ENCODE measurements at regions not wholly inside any gene's neighbourhood (a gene's known extent, or its start where the extent isn't known, plus 50 kb on each side); places are given as distances from the start of the nearest gene placed in this dataset.

DNA sequence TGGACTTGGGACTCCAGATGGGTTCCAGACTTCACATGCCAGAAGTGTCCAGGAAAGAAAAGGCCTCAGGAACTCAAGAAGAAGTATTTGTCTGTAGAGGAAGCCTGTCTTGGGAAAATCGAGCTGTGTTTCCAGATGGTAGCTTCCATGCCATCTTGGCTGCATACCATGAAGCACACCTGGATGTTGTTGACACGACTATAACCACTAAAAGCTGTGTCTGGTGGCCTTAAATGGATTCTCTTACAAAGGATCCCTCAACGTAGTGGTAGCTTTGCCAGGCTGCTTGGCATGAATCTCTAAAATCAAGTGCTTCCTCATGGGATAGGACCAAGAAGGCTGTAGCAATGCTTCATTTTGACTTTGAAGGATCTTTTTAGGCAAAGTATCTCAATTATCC is 313.4 kb upstream of the BOD1L1 start (continued):
- TF ChIP-seq, protein P1, sequence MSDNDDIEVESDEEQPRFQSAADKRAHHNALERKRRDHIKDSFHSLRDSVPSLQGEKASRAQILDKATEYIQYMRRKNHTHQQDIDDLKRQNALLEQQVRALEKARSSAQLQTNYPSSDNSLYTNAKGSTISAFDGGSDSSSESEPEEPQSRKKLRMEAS (IDR thresholded peaks at IDR 0.05): no peak

DNA sequence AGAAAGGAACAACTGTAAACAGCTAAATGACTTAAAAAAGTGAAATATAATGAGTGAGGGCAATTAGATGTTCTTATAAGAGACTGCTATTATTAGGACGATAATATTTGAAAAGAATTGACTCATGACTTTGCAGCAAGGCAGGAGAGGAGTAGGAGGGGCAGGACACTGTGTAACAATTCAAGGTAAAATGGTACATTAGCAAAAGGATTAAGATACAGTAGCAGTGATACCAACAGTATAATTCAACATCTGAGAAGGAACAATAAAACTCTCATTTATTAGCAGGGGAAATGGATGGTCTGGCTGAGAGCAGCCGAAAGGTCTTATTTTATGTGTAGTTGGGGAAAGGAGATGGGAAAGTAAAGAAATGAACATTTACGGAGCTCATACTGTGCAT is 315.5 kb upstream of the BOD1L1 start:
- no peaks in the 10 kb centered on the region for H3K27me3 ChIP-seq (ENCODE audit: control insufficient read depth in 4 of 4, insufficient read depth in 4 of 4, low read length in 3 of 4)
- no peak overlapping the region for H3K4me3 ChIP-seq (ENCODE audit: low read depth in 1 of 3, low read length in 3 of 3)

DNA sequence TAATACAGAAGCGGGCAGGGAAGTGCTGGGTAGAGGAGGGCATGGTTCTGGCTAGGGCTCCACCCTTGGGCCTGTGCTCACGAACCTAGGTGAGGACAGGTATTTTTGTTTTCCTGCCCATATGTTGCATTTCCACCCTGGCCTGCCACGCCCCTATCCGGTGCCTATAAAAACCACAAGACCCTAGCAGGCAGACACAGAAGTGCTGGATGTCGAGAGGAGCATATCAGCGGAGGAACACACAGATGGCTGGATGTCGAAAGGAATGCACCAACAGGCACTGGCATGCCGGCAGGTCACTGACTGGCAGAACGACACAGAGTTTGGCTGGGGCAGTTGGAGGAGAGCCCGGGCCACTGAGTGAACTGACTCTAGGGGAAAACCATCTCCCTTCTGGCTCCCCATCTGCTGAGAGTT is 316.6 kb upstream of the BOD1L1 start:
- TF ChIP-seq FOXA2 (IDR thresholded peaks at IDR 0.05) (no peak), SP1 (IDR thresholded peaks at IDR 0.05) (no peak), RAD21 (IDR thresholded peaks at IDR 0.05) (no peak), YY1 (IDR thresholded peaks at IDR 0.05) (no peak), FOXA1 (IDR thresholded peaks at IDR 0.05) (no peak), JUND (IDR thresholded peaks at IDR 0.05) (no peak), HNF4A (conservative IDR thresholded peaks at IDR 0.05) (no peak)
- TF ChIP-seq, protein P1 (IDR thresholded peaks at IDR 0.05): no peak
- TF ChIP-seq, protein P2, sequence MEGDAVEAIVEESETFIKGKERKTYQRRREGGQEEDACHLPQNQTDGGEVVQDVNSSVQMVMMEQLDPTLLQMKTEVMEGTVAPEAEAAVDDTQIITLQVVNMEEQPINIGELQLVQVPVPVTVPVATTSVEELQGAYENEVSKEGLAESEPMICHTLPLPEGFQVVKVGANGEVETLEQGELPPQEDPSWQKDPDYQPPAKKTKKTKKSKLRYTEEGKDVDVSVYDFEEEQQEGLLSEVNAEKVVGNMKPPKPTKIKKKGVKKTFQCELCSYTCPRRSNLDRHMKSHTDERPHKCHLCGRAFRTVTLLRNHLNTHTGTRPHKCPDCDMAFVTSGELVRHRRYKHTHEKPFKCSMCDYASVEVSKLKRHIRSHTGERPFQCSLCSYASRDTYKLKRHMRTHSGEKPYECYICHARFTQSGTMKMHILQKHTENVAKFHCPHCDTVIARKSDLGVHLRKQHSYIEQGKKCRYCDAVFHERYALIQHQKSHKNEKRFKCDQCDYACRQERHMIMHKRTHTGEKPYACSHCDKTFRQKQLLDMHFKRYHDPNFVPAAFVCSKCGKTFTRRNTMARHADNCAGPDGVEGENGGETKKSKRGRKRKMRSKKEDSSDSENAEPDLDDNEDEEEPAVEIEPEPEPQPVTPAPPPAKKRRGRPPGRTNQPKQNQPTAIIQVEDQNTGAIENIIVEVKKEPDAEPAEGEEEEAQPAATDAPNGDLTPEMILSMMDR (IDR thresholded peaks at IDR 0.05; ENCODE audit: low read depth, low read length, missing input control): no peak
- 83% methylated on average over 10 of the region's 10 CpGs for WGBS
- H3K27me3 ChIP-seq (ENCODE audit: control insufficient read depth in 4 of 4, insufficient read depth in 4 of 4, low read length in 3 of 4): no peaks in the 10 kb centered on the region
- H3K36me3 ChIP-seq (ENCODE audit: control insufficient read depth in 4 of 4, insufficient read depth in 3 of 4, low read depth in 1 of 4, low read length in 3 of 4): no peaks in the 10 kb centered on the region
- no peak overlapping the region for H3K27ac ChIP-seq (ENCODE audit: low read depth in 1 of 2, low read length in 2 of 2)
- no peak for DNase-seq (ENCODE audit: low spot score)
- H3K4me1 ChIP-seq (ENCODE audit: control insufficient read depth in 4 of 4, insufficient read depth in 4 of 4, low read length in 3 of 4): no peaks in the 10 kb centered on the region
- H3K9ac ChIP-seq (ENCODE audit: low read depth in 1 of 2, low read length in 2 of 2): no peak overlapping the region
- H3K9me3 ChIP-seq (ENCODE audit: control insufficient read depth in 4 of 4, low read length in 3 of 4): no peaks in the 10 kb centered on the region
- no peak overlapping the region for H3K4me3 ChIP-seq (ENCODE audit: low read depth in 1 of 3, low read length in 3 of 3)

More for the DNA sequence above, 315.5 kb upstream of the BOD1L1 start:
- Histone ChIP-seq H3K9ac (ENCODE audit: low read depth in 1 of 2, low read length in 2 of 2) (no peak overlapping the region), H3K36me3 (ENCODE audit: control insufficient read depth in 4 of 4, insufficient read depth in 3 of 4, low read depth in 1 of 4, low read length in 3 of 4) (no peaks in the 10 kb centered on the region), H3K27ac (ENCODE audit: low read depth in 1 of 2, low read length in 2 of 2) (no peak overlapping the region), H3K9me3 (ENCODE audit: control insufficient read depth in 4 of 4, low read length in 3 of 4) (no peaks in the 10 kb centered on the region), H3K4me1 (ENCODE audit: control insufficient read depth in 4 of 4, insufficient read depth in 4 of 4, low read length in 3 of 4) (no peaks in the 10 kb centered on the region)
- TF ChIP-seq, protein P1 (IDR thresholded peaks at IDR 0.05): no peak
- WGBS: 93% methylated on average over 3 of the region's 3 CpGs
- no peak for DNase-seq (ENCODE audit: low spot score)

DNA sequence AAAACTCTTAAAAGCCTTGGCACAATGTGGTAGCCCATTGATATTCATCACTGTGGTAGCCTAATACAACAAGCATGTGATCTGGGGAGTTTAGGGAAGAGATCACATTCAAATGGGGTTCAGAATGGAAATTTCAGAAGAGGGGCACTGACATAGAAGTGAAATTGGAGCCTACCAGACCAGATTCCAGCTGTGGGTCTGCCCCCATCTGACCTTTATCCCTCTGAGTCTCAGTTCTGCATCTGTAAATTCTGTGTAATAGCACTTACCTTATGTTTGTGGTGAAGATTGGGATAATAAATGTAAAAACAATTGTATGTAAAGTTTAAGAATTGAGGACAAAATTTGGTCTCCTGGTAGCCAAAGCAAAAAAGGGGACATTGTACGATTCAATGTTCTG is 320.4 kb upstream of the BOD1L1 start:
- Histone ChIP-seq H3K27ac (ENCODE audit: low read depth in 1 of 2, low read length in 2 of 2) (no peak overlapping the region), H3K36me3 (ENCODE audit: control insufficient read depth in 4 of 4, insufficient read depth in 3 of 4, low read depth in 1 of 4, low read length in 3 of 4) (peaks cover 0 to 1% (median 0%) of the 10 kb centered on the region in 4 donors), H3K4me1 (ENCODE audit: control insufficient read depth in 4 of 4, insufficient read depth in 4 of 4, low read length in 3 of 4) (no peaks in the 10 kb centered on the region), H3K9ac (ENCODE audit: low read depth in 1 of 2, low read length in 2 of 2) (no peak overlapping the region), H3K9me3 (ENCODE audit: control insufficient read depth in 4 of 4, low read length in 3 of 4) (no peaks in the 10 kb centered on the region), H3K27me3 (ENCODE audit: control insufficient read depth in 4 of 4, insufficient read depth in 4 of 4, low read length in 3 of 4) (no peaks in the 10 kb centered on the region), H3K4me3 (ENCODE audit: low read depth in 1 of 3, low read length in 3 of 3) (no peak overlapping the region)
- 94% methylated on average over 1 of the region's 1 CpG for WGBS
- no peak for DNase-seq (ENCODE audit: low spot score)
- TF ChIP-seq YY1 (IDR thresholded peaks at IDR 0.05) (no peak), RAD21 (IDR thresholded peaks at IDR 0.05) (no peak), FOXA1 (IDR thresholded peaks at IDR 0.05) (no peak), GABPA (IDR thresholded peaks at IDR 0.05 in 1 of 2, conservative IDR thresholded peaks at IDR 0.05 in 1 of 2) (no peak), RXRA (IDR thresholded peaks at IDR 0.05) (no peak), HNF4A (conservative IDR thresholded peaks at IDR 0.05) (no peak), TAF1 (conservative IDR thresholded peaks at IDR 0.05) (no peak), FOXA2 (IDR thresholded peaks at IDR 0.05) (no peak), SP1 (IDR thresholded peaks at IDR 0.05) (no peak), JUND (IDR thresholded peaks at IDR 0.05) (no peak)
- TF ChIP-seq, protein P3, sequence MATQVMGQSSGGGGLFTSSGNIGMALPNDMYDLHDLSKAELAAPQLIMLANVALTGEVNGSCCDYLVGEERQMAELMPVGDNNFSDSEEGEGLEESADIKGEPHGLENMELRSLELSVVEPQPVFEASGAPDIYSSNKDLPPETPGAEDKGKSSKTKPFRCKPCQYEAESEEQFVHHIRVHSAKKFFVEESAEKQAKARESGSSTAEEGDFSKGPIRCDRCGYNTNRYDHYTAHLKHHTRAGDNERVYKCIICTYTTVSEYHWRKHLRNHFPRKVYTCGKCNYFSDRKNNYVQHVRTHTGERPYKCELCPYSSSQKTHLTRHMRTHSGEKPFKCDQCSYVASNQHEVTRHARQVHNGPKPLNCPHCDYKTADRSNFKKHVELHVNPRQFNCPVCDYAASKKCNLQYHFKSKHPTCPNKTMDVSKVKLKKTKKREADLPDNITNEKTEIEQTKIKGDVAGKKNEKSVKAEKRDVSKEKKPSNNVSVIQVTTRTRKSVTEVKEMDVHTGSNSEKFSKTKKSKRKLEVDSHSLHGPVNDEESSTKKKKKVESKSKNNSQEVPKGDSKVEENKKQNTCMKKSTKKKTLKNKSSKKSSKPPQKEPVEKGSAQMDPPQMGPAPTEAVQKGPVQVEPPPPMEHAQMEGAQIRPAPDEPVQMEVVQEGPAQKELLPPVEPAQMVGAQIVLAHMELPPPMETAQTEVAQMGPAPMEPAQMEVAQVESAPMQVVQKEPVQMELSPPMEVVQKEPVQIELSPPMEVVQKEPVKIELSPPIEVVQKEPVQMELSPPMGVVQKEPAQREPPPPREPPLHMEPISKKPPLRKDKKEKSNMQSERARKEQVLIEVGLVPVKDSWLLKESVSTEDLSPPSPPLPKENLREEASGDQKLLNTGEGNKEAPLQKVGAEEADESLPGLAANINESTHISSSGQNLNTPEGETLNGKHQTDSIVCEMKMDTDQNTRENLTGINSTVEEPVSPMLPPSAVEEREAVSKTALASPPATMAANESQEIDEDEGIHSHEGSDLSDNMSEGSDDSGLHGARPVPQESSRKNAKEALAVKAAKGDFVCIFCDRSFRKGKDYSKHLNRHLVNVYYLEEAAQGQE (IDR thresholded peaks at IDR 0.05): no peak
- TF ChIP-seq, protein P2 (IDR thresholded peaks at IDR 0.05; ENCODE audit: low read depth, low read length, missing input control): no peak
- TF ChIP-seq, protein P1 (IDR thresholded peaks at IDR 0.05): no peak

Data from liver (tissue), 8 donors.